ENCODE measurements at regions not wholly inside any gene's neighbourhood (a gene's known extent, or its start where the extent isn't known, plus 50 kb on each side); places are given as distances from the start of the nearest gene placed in this dataset.
"Not testable (repeated sequence)": the region's sequence is repeated elsewhere in the genome, so short reads cannot be mapped to it uniquely, and the experiment has no call there.

DNA sequence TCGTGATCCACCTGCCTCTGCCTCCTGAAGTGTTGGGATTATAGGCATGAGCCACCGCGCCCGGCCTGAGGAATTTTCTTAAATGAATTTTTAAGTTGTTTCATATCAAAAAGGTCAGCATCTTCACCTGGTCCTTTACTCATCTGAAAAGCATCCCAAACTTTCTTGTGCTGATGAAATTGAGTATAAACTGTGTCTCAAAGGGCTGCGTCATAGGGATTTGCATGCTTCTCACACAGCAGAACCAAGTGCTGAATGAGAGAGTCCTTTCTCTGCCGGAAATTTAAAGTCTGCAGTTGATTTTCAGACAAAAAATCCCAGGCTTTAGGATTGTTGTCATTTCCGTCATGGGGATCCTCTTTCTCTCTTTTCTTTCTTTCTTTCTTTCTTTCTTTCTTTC is 200.5 kb upstream of the PLGLB1 start:
- TF ChIP-seq, protein P1, sequence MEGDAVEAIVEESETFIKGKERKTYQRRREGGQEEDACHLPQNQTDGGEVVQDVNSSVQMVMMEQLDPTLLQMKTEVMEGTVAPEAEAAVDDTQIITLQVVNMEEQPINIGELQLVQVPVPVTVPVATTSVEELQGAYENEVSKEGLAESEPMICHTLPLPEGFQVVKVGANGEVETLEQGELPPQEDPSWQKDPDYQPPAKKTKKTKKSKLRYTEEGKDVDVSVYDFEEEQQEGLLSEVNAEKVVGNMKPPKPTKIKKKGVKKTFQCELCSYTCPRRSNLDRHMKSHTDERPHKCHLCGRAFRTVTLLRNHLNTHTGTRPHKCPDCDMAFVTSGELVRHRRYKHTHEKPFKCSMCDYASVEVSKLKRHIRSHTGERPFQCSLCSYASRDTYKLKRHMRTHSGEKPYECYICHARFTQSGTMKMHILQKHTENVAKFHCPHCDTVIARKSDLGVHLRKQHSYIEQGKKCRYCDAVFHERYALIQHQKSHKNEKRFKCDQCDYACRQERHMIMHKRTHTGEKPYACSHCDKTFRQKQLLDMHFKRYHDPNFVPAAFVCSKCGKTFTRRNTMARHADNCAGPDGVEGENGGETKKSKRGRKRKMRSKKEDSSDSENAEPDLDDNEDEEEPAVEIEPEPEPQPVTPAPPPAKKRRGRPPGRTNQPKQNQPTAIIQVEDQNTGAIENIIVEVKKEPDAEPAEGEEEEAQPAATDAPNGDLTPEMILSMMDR (conservative IDR thresholded peaks at IDR 0.05; ENCODE audit: low read depth, low read length), result not testable (repeated sequence)
- not testable (repeated sequence) for TF ChIP-seq EZH2phosphoT487 (IDR thresholded peaks at IDR 0.05; ENCODE audit: borderline replicate concordance, low read length); EZH2 (IDR thresholded peaks at IDR 0.05; ENCODE audit: low read length, unreplicated experiment)

Measured in PC-3 (cell line).